Ovary (tissue), 3 donors: ENCODE measurements at regions not wholly inside any gene's neighbourhood (a gene's known extent, or its start where the extent isn't known, plus 50 kb on each side); places are given as distances from the start of the nearest gene placed in this dataset.

Experiments
- EP300 ChIP-seq: sonication (generic); formaldehyde crosslinking; IDR thresholded peaks from one replicate; pipeline ENCODE4 v1.6.1; 2017; ENCODE audit warnings: antibody characterized with exemption
- TF ChIP-seq, protein P1 (sequence below), 3 donors: fragments of 450-650 bp in 2 of 3; fragments of 200-600 bp in 1 of 3; IDR thresholded peaks; one replicate each; pipeline versions ENCODE4 v1.5.1 to v1.8.0; 2016 to 2022; ENCODE audit warnings: antibody characterized with exemption in 3 of 3, mild to moderate bottlenecking in 1 of 3
- donor health status: DM: no; HTN: no; CAD: no.

GRCh38 chr17:14902297-14902696 lies 362.8 kb downstream of the PMP22 start:
- no peak for TF ChIP-seq EP300
- TF ChIP-seq, protein P1, sequence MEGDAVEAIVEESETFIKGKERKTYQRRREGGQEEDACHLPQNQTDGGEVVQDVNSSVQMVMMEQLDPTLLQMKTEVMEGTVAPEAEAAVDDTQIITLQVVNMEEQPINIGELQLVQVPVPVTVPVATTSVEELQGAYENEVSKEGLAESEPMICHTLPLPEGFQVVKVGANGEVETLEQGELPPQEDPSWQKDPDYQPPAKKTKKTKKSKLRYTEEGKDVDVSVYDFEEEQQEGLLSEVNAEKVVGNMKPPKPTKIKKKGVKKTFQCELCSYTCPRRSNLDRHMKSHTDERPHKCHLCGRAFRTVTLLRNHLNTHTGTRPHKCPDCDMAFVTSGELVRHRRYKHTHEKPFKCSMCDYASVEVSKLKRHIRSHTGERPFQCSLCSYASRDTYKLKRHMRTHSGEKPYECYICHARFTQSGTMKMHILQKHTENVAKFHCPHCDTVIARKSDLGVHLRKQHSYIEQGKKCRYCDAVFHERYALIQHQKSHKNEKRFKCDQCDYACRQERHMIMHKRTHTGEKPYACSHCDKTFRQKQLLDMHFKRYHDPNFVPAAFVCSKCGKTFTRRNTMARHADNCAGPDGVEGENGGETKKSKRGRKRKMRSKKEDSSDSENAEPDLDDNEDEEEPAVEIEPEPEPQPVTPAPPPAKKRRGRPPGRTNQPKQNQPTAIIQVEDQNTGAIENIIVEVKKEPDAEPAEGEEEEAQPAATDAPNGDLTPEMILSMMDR (IDR thresholded peaks at IDR 0.05): no peak
